Stimulated activated memory B cell treated with anti-CD40 and anti-IgM and Interleukin-4, amounts not matched to agents 10 μg/mL and 1 μg/mL and 100 μg/mL, for 72 hours (primary cell): ENCODE measurements at regions not wholly inside any gene's neighbourhood (a gene's known extent, or its start where the extent isn't known, plus 50 kb on each side); places are given as distances from the start of the nearest gene placed in this dataset.

Experiments used
- ATAC-seq: fragments of 150-1000 bp; cut with Tn5 transposase; 2 replicates; pipeline ENCODE4 v1.10.0; 2021
- H3K27ac Mint-ChIP-seq: one replicate; pipeline ENCODE4 v1.8.0; 2022; ENCODE audit warnings: mild to moderate bottlenecking, mixed read lengths
- H3K27me3 Mint-ChIP-seq: one replicate; pipeline ENCODE4 v1.8.0; 2022; ENCODE audit warnings: mixed read lengths
- H3K36me3 Mint-ChIP-seq: one replicate; pipeline ENCODE4 v1.8.0; 2022; ENCODE audit warnings: mixed read lengths
- H3K4me1 Mint-ChIP-seq: one replicate; pipeline ENCODE4 v1.8.0; 2022; ENCODE audit warnings: mixed read lengths
- H3K4me3 Mint-ChIP-seq: one replicate; pipeline ENCODE4 v1.8.0; 2022; ENCODE audit warnings: mild to moderate bottlenecking, moderate library complexity, mixed read lengths
- H3K9me3 Mint-ChIP-seq: one replicate; pipeline ENCODE4 v1.8.0; 2022; ENCODE audit warnings: mixed read lengths

- peaks cover 19% of the 10 kb centered on the region for H3K27me3 Mint-ChIP-seq
- no peak overlapping the region for H3K27ac Mint-ChIP-seq
- peaks cover 3% of the 10 kb centered on the region for H3K9me3 Mint-ChIP-seq
- H3K4me3 Mint-ChIP-seq: no peak overlapping the region
- no peaks in the 10 kb centered on the region for H3K36me3 Mint-ChIP-seq
- ATAC-seq: no peak
- peaks cover 6% of the 10 kb centered on the region for H3K4me1 Mint-ChIP-seq
Measured at GRCh38 chr2:46837704-46838103, 77.9 kb downstream of the MCFD2 start.

DNA sequence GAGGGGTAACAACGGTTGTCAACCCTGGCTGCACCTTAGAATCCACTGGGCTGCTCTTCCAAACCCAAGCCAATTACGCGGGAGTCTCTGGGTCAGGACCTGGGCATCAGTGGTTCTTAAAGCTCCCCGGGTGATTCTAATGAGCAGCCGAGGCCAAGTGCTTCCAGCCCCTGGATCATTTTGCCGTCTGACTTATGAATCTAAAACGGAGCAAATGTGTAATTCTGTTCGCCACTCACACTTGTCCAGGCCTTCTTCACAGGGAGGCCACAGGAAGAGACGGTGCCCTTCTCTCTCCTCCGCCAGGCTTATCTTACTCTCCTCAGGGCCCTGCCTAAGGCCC is 78.5 kb downstream of the MCFD2 start:
- no peak overlapping the region for H3K4me3 Mint-ChIP-seq
- H3K27me3 Mint-ChIP-seq: peaks cover 19% of the 10 kb centered on the region
- peaks cover 6% of the 10 kb centered on the region for H3K4me1 Mint-ChIP-seq
- H3K27ac Mint-ChIP-seq: no peak overlapping the region
- peaks cover 3% of the 10 kb centered on the region for H3K9me3 Mint-ChIP-seq
- no peaks in the 10 kb centered on the region for H3K36me3 Mint-ChIP-seq
- ATAC-seq: no peak

GRCh38 chr2:46836295-46837111 is 79.1 kb downstream of the MCFD2 start:
- Mint-ChIP-seq H3K4me1 (peaks cover 2% of the 10 kb centered on the region), H3K4me3 (no peak overlapping the region), H3K27ac (no peak overlapping the region), H3K27me3 (peaks cover 19% of the 10 kb centered on the region), H3K9me3 (peaks cover 3% of the 10 kb centered on the region), H3K36me3 (no peaks in the 10 kb centered on the region)
- no peak for ATAC-seq

GRCh38 chr2:46835520-46835919 is 80.1 kb downstream of the MCFD2 start:
- Mint-ChIP-seq H3K36me3 (no peaks in the 10 kb centered on the region), H3K27ac (no peak overlapping the region), H3K9me3 (peaks cover 3% of the 10 kb centered on the region), H3K27me3 (peaks cover 20% of the 10 kb centered on the region), H3K4me3 (no peak overlapping the region), H3K4me1 (no peaks in the 10 kb centered on the region)
- ATAC-seq: no peak

DNA sequence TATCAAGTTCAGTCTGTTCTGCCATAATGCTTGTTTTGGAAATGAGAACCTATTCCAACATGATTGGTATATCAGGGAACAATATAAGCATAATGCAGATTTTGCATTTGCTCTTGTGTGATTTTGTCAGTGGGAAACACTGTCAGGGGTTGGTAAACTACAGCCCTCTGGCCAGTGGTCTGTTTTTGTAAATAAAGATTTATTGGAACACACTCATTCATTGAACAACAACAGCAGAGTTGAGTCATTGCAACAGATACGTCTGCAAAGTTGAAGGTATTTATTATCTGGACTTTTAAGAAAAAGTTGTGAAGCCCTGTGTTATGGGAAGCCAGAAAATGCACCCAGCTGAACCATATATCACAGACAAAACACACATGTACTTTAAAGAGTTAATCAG is 83.1 kb downstream of the MCFD2 start:
- Mint-ChIP-seq H3K36me3 (no peaks in the 10 kb centered on the region), H3K27me3 (peaks cover 38% of the 10 kb centered on the region), H3K4me1 (peaks cover 1% of the 10 kb centered on the region), H3K9me3 (peaks cover 9% of the 10 kb centered on the region), H3K4me3 (no peak overlapping the region), H3K27ac (no peak overlapping the region)
- no peak for ATAC-seq

GRCh38 chr2:46831869-46832265 is 83.7 kb downstream of the MCFD2 start:
- ATAC-seq: no peak
- Mint-ChIP-seq H3K27me3 (peaks cover 38% of the 10 kb centered on the region), H3K4me1 (peaks cover 5% of the 10 kb centered on the region), H3K9me3 (peaks cover 9% of the 10 kb centered on the region), H3K27ac (no peak overlapping the region), H3K4me3 (no peak overlapping the region), H3K36me3 (no peaks in the 10 kb centered on the region)

- Mint-ChIP-seq H3K9me3 (peaks cover 9% of the 10 kb centered on the region), H3K27me3 (peaks cover 44% of the 10 kb centered on the region), H3K4me1 (peaks cover 5% of the 10 kb centered on the region), H3K4me3 (no peak overlapping the region), H3K27ac (no peak overlapping the region), H3K36me3 (no peaks in the 10 kb centered on the region)
- no peak for ATAC-seq
Measured at GRCh38 chr2:46831051-46831868, 84.3 kb downstream of the MCFD2 start.

DNA sequence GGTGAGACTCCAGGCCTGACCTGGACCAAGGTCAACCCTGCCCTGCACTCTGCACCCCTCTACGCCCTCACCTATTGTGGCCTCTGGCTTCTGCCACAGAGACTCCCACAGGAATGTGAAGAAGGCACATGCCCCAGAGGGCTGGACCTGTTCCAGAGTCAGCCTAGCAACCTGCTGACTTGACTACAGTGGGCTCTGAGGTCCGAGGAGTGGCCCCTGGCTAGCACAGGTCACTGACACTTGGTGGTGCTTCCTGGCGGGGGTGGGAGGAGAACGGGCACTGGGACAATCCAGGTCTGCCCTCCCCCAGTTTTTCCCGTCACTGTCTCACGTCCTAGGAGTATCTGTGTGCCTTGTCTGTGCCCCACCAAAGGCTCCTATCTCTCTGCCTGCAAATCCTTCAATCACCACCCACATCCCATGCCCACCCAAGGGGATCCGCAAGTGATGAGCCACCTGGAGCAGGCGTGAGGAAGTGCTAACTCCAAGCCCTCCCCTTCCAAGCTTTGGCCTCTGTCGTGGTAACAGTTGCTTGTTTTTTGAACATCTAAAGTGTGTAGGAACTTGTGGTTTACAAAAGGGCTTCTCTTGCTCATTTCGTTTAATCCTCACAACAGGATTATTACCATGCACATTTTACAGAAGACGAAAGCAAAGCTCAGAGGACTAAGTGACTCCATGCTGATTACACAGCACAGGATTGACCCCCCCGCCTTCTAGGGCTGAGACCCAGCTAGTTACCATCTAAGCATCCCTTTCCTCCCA is 86.2 kb downstream of the MCFD2 start:
- no peak for ATAC-seq
- H3K36me3 Mint-ChIP-seq: no peaks in the 10 kb centered on the region
- H3K4me3 Mint-ChIP-seq: no peak overlapping the region
- H3K27me3 Mint-ChIP-seq: peaks cover 49% of the 10 kb centered on the region
- peaks cover 5% of the 10 kb centered on the region for H3K4me1 Mint-ChIP-seq
- peaks cover 9% of the 10 kb centered on the region for H3K9me3 Mint-ChIP-seq
- no peak overlapping the region for H3K27ac Mint-ChIP-seq

GRCh38 chr2:46828491-46829230 is 86.9 kb downstream of the MCFD2 start:
- Mint-ChIP-seq H3K4me3 (no peak overlapping the region), H3K4me1 (peaks cover 5% of the 10 kb centered on the region), H3K36me3 (no peaks in the 10 kb centered on the region), H3K27ac (no peak overlapping the region), H3K27me3 (peaks cover 49% of the 10 kb centered on the region), H3K9me3 (peaks cover 9% of the 10 kb centered on the region)
- ATAC-seq: no peak

DNA sequence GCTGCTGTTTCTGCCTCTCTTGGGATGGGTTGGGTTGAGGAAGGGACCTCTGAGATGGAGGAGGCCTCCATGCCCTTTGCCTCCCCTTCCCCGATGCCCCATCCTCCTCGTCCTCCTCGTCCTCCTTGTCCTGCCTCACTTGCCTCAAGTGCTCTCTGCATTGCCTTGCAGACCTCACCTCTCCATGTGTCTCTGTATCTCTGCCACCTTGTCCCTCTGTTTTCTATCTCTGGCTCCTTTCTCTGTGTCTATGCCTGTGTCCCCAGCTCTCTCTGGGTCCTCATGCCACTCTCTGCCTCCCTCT is 87.5 kb downstream of the MCFD2 start:
- no peaks in the 10 kb centered on the region for H3K36me3 Mint-ChIP-seq
- H3K27me3 Mint-ChIP-seq: peaks cover 49% of the 10 kb centered on the region
- no peak overlapping the region for H3K27ac Mint-ChIP-seq
- peaks cover 5% of the 10 kb centered on the region for H3K4me1 Mint-ChIP-seq
- H3K4me3 Mint-ChIP-seq: no peak overlapping the region
- H3K9me3 Mint-ChIP-seq: peaks cover 8% of the 10 kb centered on the region
- no peak for ATAC-seq

DNA sequence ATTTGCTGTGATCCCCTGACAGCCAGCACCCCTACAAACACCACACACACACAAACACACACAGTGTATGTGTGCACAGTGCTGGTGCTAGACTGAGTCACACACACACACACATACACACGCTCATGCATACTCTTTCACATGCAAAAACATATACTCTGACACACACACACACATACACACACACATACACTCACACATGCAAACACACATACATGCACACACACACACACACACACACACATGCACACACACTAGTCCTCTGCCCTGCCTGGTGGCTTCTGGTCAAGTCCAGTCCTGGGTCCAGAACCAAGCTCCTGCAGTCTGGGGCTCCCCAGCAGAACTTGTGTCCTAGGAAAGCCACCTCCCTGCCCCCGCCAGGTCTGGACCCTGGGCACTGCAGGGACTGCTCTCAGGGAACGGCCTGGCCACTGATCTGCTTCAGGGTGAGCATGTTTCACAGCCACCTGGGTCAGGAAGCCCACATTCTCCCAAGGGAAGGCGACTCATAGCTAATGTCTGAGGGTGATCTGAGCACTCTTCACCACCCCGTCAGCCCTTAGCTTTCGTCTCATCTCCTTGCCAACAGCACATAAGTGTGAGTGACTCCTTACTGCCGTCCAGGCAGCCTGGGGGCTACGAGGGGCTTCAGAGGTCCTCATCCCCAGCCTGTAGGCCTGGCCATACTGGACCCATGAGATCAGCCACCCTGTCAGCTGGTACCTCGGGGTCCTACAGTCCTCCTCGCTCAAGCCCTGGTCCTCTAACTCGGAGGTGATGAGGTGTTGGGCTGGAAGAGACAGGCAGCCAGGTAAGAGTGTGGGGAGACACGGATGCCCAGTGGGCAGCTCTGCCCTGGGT is 88.1 kb downstream of the MCFD2 start:
- peaks cover 49% of the 10 kb centered on the region for H3K27me3 Mint-ChIP-seq
- H3K4me3 Mint-ChIP-seq: no peak overlapping the region
- peak; percentile 32 for ATAC-seq
- no peak overlapping the region for H3K27ac Mint-ChIP-seq
- H3K36me3 Mint-ChIP-seq: no peaks in the 10 kb centered on the region
- peaks cover 6% of the 10 kb centered on the region for H3K9me3 Mint-ChIP-seq
- peaks cover 5% of the 10 kb centered on the region for H3K4me1 Mint-ChIP-seq

- Mint-ChIP-seq H3K27me3 (peaks cover 49% of the 10 kb centered on the region), H3K27ac (no peak overlapping the region), H3K36me3 (no peaks in the 10 kb centered on the region), H3K4me1 (peaks cover 5% of the 10 kb centered on the region), H3K4me3 (no peak overlapping the region), H3K9me3 (peaks cover 6% of the 10 kb centered on the region)
- peak; percentile 35 for ATAC-seq
Measured at GRCh38 chr2:46826569-46827245, 88.9 kb downstream of the MCFD2 start.

- no peak for ATAC-seq
- Mint-ChIP-seq H3K4me3 (no peak overlapping the region), H3K27ac (no peak overlapping the region), H3K9me3 (peaks cover 6% of the 10 kb centered on the region), H3K27me3 (peaks cover 56% of the 10 kb centered on the region), H3K36me3 (no peaks in the 10 kb centered on the region), H3K4me1 (peaks cover 5% of the 10 kb centered on the region)
Measured at GRCh38 chr2:46825939-46826568, 89.6 kb downstream of the MCFD2 start.
